ENCODE measurements at regions not wholly inside any gene's neighbourhood (a gene's known extent, or its start where the extent isn't known, plus 50 kb on each side); places are given as distances from the start of the nearest gene placed in this dataset.

- no peak for FAIRE-seq
These were observed 80.0 kb downstream of the CENPW start for GRCh38 chr6:126419901-126420300.

GRCh38 chr6:126422912-126423311 is 83.0 kb downstream of the CENPW start:
- no peak for FAIRE-seq

- no peak for FAIRE-seq
These were observed 87.8 kb downstream of the CENPW start for GRCh38 chr6:126427713-126428112.

- no peak for FAIRE-seq
These were observed 90.0 kb downstream of the CENPW start for GRCh38 chr6:126429866-126430265.

- no peak for FAIRE-seq
These were observed 92.6 kb downstream of the CENPW start for GRCh38 chr6:126432564-126432963.

GRCh38 chr6:126433927-126434326 is 94.0 kb downstream of the CENPW start:
- FAIRE-seq: no peak

GRCh38 chr6:126437205-126437604 is 97.3 kb downstream of the CENPW start:
- no peak for FAIRE-seq

GRCh38 chr6:126439040-126439439 is 99.1 kb downstream of the CENPW start:
- FAIRE-seq: no peak

GRCh38 chr6:126440923-126441322 is 101.0 kb downstream of the CENPW start:
- no peak for FAIRE-seq

- FAIRE-seq: no peak
These were observed 104.9 kb downstream of the CENPW start for GRCh38 chr6:126444659-126445273.

- no peak for FAIRE-seq
These were observed 106.3 kb downstream of the CENPW start for GRCh38 chr6:126446248-126446647.

GRCh38 chr6:126447367-126447766 is 107.5 kb downstream of the CENPW start:
- no peak for FAIRE-seq

GRCh38 chr6:126461045-126461444 is 121.1 kb downstream of the CENPW start:
- FAIRE-seq: no peak

- FAIRE-seq: no peak
These were observed 124.3 kb downstream of the CENPW start for GRCh38 chr6:126464245-126464644.

- FAIRE-seq: no peak
These were observed 135.5 kb downstream of the CENPW start for GRCh38 chr6:126475449-126475848.

- FAIRE-seq: no peak
These were observed 137.8 kb downstream of the CENPW start for GRCh38 chr6:126477678-126478077.

- FAIRE-seq: no peak
These were observed 140.4 kb downstream of the CENPW start for GRCh38 chr6:126480268-126480667.

- FAIRE-seq: no peak
These were observed 141.4 kb downstream of the CENPW start for GRCh38 chr6:126481319-126481718.

GRCh38 chr6:126504792-126505191 is 164.9 kb downstream of the CENPW start:
- no peak for FAIRE-seq

- FAIRE-seq: no peak
These were observed 173.3 kb downstream of the CENPW start for GRCh38 chr6:126513198-126513597.

GRCh38 chr6:126516411-126516810 is 176.5 kb downstream of the CENPW start:
- FAIRE-seq: no peak

- no peak for FAIRE-seq
These were observed 185.0 kb downstream of the CENPW start for GRCh38 chr6:126524811-126525326.

- no peak for FAIRE-seq
These were observed 186.6 kb downstream of the CENPW start for GRCh38 chr6:126526547-126526946.

GRCh38 chr6:126526996-126527606 is 187.2 kb downstream of the CENPW start:
- FAIRE-seq: no peak

Data from G401.6 (cell line).